ENCODE measurements at regions not wholly inside any gene's neighbourhood (a gene's known extent, or its start where the extent isn't known, plus 50 kb on each side); places are given as distances from the start of the nearest gene placed in this dataset.

GRCh38 chr9:93900436-93900819 lies 54.7 kb downstream of the BARX1 start:
- TF ChIP-seq CTCF (IDR thresholded peaks at IDR 0.05; ENCODE audit: low read depth, low read length, poor library complexity, severe bottlenecking): no peak
- TF ChIP-seq EZH2phosphoT487 (IDR thresholded peaks at IDR 0.05; ENCODE audit: borderline replicate concordance, low read length): no peak

All from DOHH2 (cell line).